ENCODE measurements at regions not wholly inside any gene's neighbourhood (a gene's known extent, or its start where the extent isn't known, plus 50 kb on each side); places are given as distances from the start of the nearest gene placed in this dataset.

- Histone ChIP-seq H3K4me3 (no peak overlapping the region), H3K4me2 (ENCODE audit: control insufficient read depth, insufficient read depth) (no peak overlapping the region), H3K27me3 (replicated peaks in 1 of 2; ENCODE audit: control insufficient read depth in 2 of 2, insufficient read depth in 2 of 2, low read length in 1 of 2) (no peaks in the 10 kb centered on the region), H3K79me2 (ENCODE audit: control insufficient read depth, insufficient read depth, low read length) (no peaks in the 10 kb centered on the region), H3K4me1 (ENCODE audit: control insufficient read depth, insufficient read depth, low read length) (peaks cover 15% of the 10 kb centered on the region), H3K27ac (ENCODE audit: control insufficient read depth, insufficient read depth) (no peak overlapping the region), H4K20me1 (ENCODE audit: control insufficient read depth, insufficient read depth) (no peaks in the 10 kb centered on the region), H3K9me3 (replicated peaks; ENCODE audit: control insufficient read depth, insufficient read depth, low read length) (no peaks in the 10 kb centered on the region), H2AFZ (ENCODE audit: control insufficient read depth, low read depth, low read length) (no peak overlapping the region), H3K36me3 (ENCODE audit: control insufficient read depth in 2 of 2, insufficient read depth in 2 of 2, low read length in 1 of 2) (no peaks in the 10 kb centered on the region), H3K9ac (ENCODE audit: control insufficient read depth, insufficient read depth, low read length) (no peak overlapping the region)
- intact Hi-C loops (cut with micrococcal nuclease; ENCODE audit: unreplicated experiment) = no loop called here
- in situ Hi-C loops (cut with MboI) = no loop called here
- CTCF ChIA-PET = interaction anchor here (0.6 to 1.9 kb wide), 6 partner anchors 8 to 1408 kb away, joined by 3 to 15 read pairs (median 3); partner anchors contain the start of gene LMO1
- SMC1A ChIA-PET (ENCODE audit: uncharacterized antibody, unreplicated experiment) = interaction anchor here (0.8 to 3.8 kb wide), 2 partner anchors 10 to 227 kb away, joined by 3 to 24 read pairs; no protein-coding TSS in a partner anchor
- no peak for FAIRE-seq
- 95% methylated on average over 1 of the region's 1 CpG for WGBS (ENCODE audit: insufficient coverage, insufficient replicate concordance, low lambda C conversion rate, missing lambda C conversion rate)
- BruUV-seq (replicated peaks) = no TSS peak
- RAD21 ChIA-PET (ENCODE audit: unreplicated experiment) = no interaction called here
- ATAC-seq = no peak
- POLR2A ChIA-PET = no interaction called here
- TF ChIP-seq HDGF (IDR thresholded peaks at IDR 0.05) (no peak), RB1 (IDR thresholded peaks at IDR 0.05; ENCODE audit: borderline replicate concordance) (no peak), RUNX3 (IDR thresholded peaks at IDR 0.05; ENCODE audit: low read length) (no peak), CBX3 (IDR thresholded peaks at IDR 0.05; ENCODE audit: borderline replicate concordance, low read depth) (no peak), PAX5 (IDR thresholded peaks at IDR 0.05; ENCODE audit: borderline replicate concordance, low read depth, low read length) (no peak), JUNB (IDR thresholded peaks at IDR 0.05) (no peak), CHD2 (IDR thresholded peaks at IDR 0.05; ENCODE audit: borderline replicate concordance, low read depth, low read length) (no peak), ASH2L (IDR thresholded peaks at IDR 0.05; ENCODE audit: borderline replicate concordance, low read depth) (no peak), RAD21 (IDR thresholded peaks at IDR 0.05; ENCODE audit: insufficient read depth, low read depth, low read length) (no peak), PAX8 (IDR thresholded peaks at IDR 0.05) (no peak), MEF2A (IDR thresholded peaks at IDR 0.05; ENCODE audit: insufficient read depth, low read depth, low read length) (no peak), RAD51 (IDR thresholded peaks at IDR 0.05) (no peak), IRF3 (IDR thresholded peaks at IDR 0.05) (no peak)
- TF ChIP-seq, protein P1, sequence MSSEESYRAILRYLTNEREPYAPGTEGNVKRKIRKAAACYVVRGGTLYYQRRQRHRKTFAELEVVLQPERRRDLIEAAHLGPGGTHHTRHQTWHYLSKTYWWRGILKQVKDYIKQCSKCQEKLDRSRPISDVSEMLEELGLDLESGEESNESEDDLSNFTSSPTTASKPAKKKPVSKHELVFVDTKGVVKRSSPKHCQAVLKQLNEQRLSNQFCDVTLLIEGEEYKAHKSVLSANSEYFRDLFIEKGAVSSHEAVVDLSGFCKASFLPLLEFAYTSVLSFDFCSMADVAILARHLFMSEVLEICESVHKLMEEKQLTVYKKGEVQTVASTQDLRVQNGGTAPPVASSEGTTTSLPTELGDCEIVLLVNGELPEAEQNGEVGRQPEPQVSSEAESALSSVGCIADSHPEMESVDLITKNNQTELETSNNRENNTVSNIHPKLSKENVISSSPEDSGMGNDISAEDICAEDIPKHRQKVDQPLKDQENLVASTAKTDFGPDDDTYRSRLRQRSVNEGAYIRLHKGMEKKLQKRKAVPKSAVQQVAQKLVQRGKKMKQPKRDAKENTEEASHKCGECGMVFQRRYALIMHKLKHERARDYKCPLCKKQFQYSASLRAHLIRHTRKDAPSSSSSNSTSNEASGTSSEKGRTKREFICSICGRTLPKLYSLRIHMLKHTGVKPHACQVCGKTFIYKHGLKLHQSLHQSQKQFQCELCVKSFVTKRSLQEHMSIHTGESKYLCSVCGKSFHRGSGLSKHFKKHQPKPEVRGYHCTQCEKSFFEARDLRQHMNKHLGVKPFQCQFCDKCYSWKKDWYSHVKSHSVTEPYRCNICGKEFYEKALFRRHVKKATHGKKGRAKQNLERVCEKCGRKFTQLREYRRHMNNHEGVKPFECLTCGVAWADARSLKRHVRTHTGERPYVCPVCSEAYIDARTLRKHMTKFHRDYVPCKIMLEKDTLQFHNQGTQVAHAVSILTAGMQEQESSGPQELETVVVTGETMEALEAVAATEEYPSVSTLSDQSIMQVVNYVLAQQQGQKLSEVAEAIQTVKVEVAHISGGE (CRISPR knock-in tag; IDR thresholded peaks at IDR 0.05) = no peak
- DNase-seq (ENCODE audit: low read depth, low spot score) = no peak
Measured at GRCh38 chr11:8340296-8340695, 76.6 kb upstream of the LMO1 start.
